ENCODE measurements at regions not wholly inside any gene's neighbourhood (a gene's known extent, or its start where the extent isn't known, plus 50 kb on each side); places are given as distances from the start of the nearest gene placed in this dataset.

GRCh38 chr9:3059781-3060468 is 216.0 kb upstream of the PUM3 start:
- DNase-seq (ENCODE audit: low read depth) = no peak
- in situ Hi-C loops (cut with HindIII; ENCODE audit: low pct_unique_long_range_greater_than_20kb, low sequenced_read_pairs) = no loop called here

- in situ Hi-C loops (cut with HindIII; ENCODE audit: low pct_unique_long_range_greater_than_20kb, low sequenced_read_pairs) = no loop called here
- DNase-seq (ENCODE audit: low read depth) = no peak
Observed at GRCh38 chr9:3058409-3058808, 214.5 kb upstream of the PUM3 start.

GRCh38 chr9:3054017-3054586 is 210.2 kb upstream of the PUM3 start:
- in situ Hi-C loops (cut with HindIII; ENCODE audit: low pct_unique_long_range_greater_than_20kb, low sequenced_read_pairs) = no loop called here
- no peak for DNase-seq (ENCODE audit: low read depth)

- no peak for DNase-seq (ENCODE audit: low read depth)
- in situ Hi-C loops (cut with HindIII; ENCODE audit: low pct_unique_long_range_greater_than_20kb, low sequenced_read_pairs) = no loop called here
Observed at GRCh38 chr9:3049636-3050035, 205.7 kb upstream of the PUM3 start.

DNA sequence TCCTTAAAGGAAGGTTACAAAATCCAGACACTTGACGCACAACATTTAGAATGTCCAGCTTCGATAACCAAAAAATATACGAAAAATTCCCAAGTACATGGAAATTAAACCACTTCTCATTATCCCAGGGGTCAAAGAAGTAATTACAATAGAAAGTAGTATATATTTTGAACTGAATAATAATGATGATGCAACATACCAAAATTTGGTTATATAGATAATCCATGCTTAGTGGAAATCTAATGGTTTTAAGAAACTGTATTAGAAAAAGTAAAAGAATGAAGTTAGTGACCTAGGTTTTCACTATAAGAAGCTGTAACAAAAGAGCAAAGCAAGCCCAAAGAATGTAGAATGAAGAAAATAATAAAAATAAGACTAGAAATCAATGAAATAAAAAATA is 204.0 kb upstream of the PUM3 start:
- no peak for DNase-seq (ENCODE audit: low read depth)
- in situ Hi-C loops (cut with HindIII; ENCODE audit: low pct_unique_long_range_greater_than_20kb, low sequenced_read_pairs) = no loop called here

- in situ Hi-C loops (cut with HindIII; ENCODE audit: low pct_unique_long_range_greater_than_20kb, low sequenced_read_pairs) = no loop called here
- no peak for DNase-seq (ENCODE audit: low read depth)
Observed at GRCh38 chr9:3045153-3045552, 201.3 kb upstream of the PUM3 start.

DNA sequence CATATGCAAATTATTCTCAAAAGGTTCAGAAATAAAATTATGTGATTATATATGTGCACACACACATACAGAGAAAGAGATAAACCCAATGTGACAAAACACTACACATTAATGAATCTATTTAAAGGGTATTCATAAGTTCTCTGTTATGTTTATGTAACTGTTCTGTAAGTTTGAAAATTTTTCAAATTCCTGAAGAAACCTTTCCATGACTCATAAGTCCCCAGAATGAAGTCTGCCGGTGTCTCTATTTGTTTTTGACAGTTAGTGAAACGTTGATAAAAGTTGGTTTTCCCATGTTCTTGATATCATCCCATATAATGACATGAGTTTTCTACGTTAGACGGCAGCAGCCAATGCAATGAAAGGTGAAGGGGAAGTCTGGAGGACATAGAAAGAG is 199.5 kb upstream of the PUM3 start:
- in situ Hi-C loops (cut with HindIII; ENCODE audit: low pct_unique_long_range_greater_than_20kb, low sequenced_read_pairs) = no loop called here
- DNase-seq (ENCODE audit: low read depth) = peak; percentile 0

GRCh38 chr9:3040761-3041160 is 196.9 kb upstream of the PUM3 start:
- in situ Hi-C loops (cut with HindIII; ENCODE audit: low pct_unique_long_range_greater_than_20kb, low sequenced_read_pairs) = no loop called here
- no peak for DNase-seq (ENCODE audit: low read depth)

DNA sequence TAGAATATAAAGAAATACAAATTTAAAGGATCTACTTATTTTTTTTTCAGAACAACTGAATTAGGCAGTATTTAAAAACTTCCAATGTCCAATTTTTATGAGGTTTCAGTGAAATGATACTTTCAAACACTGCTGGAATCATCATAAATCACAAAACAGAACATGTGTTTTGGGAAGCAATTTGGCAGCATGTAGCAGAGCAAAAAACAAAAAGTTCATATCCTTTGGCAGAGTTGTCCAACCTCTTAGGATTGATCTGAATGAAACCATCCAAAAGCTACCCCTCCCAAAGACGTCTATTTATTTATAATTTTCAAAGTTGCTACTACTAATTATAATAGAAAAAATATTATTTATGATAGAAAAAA is 192.4 kb upstream of the PUM3 start:
- in situ Hi-C loops (cut with HindIII; ENCODE audit: low pct_unique_long_range_greater_than_20kb, low sequenced_read_pairs) = no loop called here
- no peak for DNase-seq (ENCODE audit: low read depth)

- in situ Hi-C loops (cut with HindIII; ENCODE audit: low pct_unique_long_range_greater_than_20kb, low sequenced_read_pairs) = no loop called here
- no peak for DNase-seq (ENCODE audit: low read depth)
Observed at GRCh38 chr9:3035579-3036332, 191.9 kb upstream of the PUM3 start.

- no peak for DNase-seq (ENCODE audit: low read depth)
- in situ Hi-C loops (cut with HindIII; ENCODE audit: low pct_unique_long_range_greater_than_20kb, low sequenced_read_pairs) = no loop called here
Observed at GRCh38 chr9:3032898-3033297, 189.0 kb upstream of the PUM3 start.

GRCh38 chr9:3028535-3028934 is 184.6 kb upstream of the PUM3 start:
- in situ Hi-C loops (cut with HindIII; ENCODE audit: low pct_unique_long_range_greater_than_20kb, low sequenced_read_pairs) = no loop called here
- DNase-seq (ENCODE audit: low read depth) = no peak

- DNase-seq (ENCODE audit: low read depth) = no peak
- in situ Hi-C loops (cut with HindIII; ENCODE audit: low pct_unique_long_range_greater_than_20kb, low sequenced_read_pairs) = no loop called here
Observed at GRCh38 chr9:3027210-3027609, 183.3 kb upstream of the PUM3 start.

- in situ Hi-C loops (cut with HindIII; ENCODE audit: low pct_unique_long_range_greater_than_20kb, low sequenced_read_pairs) = no loop called here
- no peak for DNase-seq (ENCODE audit: low read depth)
Observed at GRCh38 chr9:3023449-3023848, 179.6 kb upstream of the PUM3 start.

DNA sequence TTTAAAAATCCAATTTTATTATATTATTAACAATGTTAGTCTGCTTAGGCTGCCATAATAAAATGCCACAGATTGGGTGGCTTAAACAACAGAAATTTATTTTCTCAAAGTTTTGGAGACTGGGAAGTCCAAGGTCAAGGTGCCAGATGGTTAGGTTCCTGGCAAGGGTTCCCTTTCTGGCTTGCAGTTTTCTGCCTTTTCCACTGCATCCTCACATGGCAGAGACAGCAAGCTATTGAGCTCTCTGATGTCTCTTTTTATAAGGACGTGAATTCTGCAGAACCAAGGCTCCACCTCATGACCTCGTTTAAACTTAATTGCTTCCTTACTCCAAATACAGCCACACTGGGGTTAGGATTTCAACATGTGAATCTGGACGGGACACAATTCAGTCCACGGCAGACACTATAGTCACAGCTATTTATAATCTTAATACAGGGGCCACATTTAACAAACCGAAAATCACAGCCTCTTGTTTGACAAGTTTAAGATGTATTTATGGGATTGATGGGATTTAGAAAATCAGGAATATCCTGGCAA is 174.9 kb upstream of the PUM3 start:
- in situ Hi-C loops (cut with HindIII; ENCODE audit: low pct_unique_long_range_greater_than_20kb, low sequenced_read_pairs) = no loop called here
- no peak for DNase-seq (ENCODE audit: low read depth)

DNA sequence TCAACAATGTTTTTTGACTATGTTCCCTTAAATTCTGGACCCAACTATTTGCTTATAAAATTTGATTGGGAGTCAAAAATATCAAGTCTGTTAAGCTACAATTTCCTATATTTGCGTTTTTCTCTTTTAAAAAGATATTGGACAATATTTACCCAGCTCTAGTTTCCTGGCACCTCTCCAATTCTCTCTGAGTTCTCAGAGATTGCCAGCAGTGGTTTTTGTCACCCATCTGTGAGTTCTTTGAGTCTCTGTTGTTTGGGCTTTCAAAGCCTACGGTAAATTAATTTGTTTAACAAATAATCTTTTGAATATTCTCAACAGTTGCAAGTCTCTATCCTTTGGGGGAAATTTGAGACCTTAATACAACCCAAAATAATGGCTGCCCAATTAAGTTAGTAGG is 174.2 kb upstream of the PUM3 start:
- in situ Hi-C loops (cut with HindIII; ENCODE audit: low pct_unique_long_range_greater_than_20kb, low sequenced_read_pairs) = no loop called here
- no peak for DNase-seq (ENCODE audit: low read depth)

- in situ Hi-C loops (cut with HindIII; ENCODE audit: low pct_unique_long_range_greater_than_20kb, low sequenced_read_pairs) = no loop called here
- no peak for DNase-seq (ENCODE audit: low read depth)
Observed at GRCh38 chr9:3014178-3014577, 170.3 kb upstream of the PUM3 start.

DNA sequence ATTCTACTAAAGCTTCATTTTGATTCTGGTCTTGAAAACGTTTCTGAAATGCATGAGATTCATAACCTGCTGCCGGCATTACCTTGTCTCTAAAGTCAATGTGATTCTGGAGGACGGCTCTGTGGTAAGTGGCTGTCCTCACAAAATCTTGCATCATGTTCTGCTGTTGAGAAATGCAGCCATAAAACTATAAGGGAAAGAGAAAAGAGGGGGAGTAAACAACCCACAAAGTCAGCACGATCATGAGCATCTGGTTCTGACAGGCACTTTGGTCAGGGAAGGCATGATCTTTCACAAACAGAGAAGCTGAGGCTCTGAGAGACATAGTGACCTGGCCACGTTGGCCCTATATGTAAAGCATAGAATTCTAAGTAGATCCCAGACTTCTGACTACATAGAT is 168.9 kb upstream of the PUM3 start:
- in situ Hi-C loops (cut with HindIII; ENCODE audit: low pct_unique_long_range_greater_than_20kb, low sequenced_read_pairs) = no loop called here

DNA sequence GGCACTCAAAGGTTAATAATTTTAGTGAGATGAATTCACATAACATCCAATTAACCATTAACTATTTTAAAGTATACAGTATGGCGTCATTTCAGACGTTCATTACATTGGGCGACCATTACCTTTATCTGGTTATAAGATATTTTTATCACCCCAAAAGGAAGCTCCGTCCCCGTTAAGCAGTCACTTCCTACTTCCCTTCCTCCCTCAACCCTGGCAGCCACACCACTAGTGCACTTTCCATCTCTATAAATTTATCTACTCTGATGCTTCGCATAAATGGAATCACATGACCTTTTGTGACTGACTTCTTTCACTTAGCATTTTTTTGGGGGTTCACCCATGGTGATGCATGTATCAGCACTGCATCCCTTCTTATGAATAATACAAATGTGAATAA is 168.3 kb upstream of the PUM3 start:
- DNase-seq (ENCODE audit: low read depth) = no peak
- in situ Hi-C loops (cut with HindIII; ENCODE audit: low pct_unique_long_range_greater_than_20kb, low sequenced_read_pairs) = no loop called here

More for the DNA sequence above, 168.9 kb upstream of the PUM3 start:
- DNase-seq (ENCODE audit: low read depth) = no peak

GRCh38 chr9:3008091-3008490 is 164.2 kb upstream of the PUM3 start:
- no peak for DNase-seq (ENCODE audit: low read depth)
- in situ Hi-C loops (cut with HindIII; ENCODE audit: low pct_unique_long_range_greater_than_20kb, low sequenced_read_pairs) = no loop called here
